Smooth muscle cell (in vitro differentiated cells): ENCODE measurements at regions not wholly inside any gene's neighbourhood (a gene's known extent, or its start where the extent isn't known, plus 50 kb on each side); places are given as distances from the start of the nearest gene placed in this dataset.
"Not testable (repeated sequence)": the region's sequence is repeated elsewhere in the genome, so short reads cannot be mapped to it uniquely, and the experiment has no call there.

Experiments
- DNase-seq: peaks from one replicate; lab custom pipeline; 2025; ENCODE audit not compliant: unreplicated experiment; lab: John Stamatoyannopoulos, UW
- H2AFZ ChIP-seq: fragments of 200-600 bp; sonication (generic); 2 replicates; pipeline ENCODE4 v1.6.0; 2016; ENCODE audit warnings: antibody characterized with exemption, low read depth, mild to moderate bottlenecking
- H3F3A ChIP-seq: fragments of 200-600 bp; sonication (generic); 2 replicates; pipeline ENCODE4 v1.6.0; 2017; ENCODE audit warnings: antibody characterized with exemption, low read depth
- H3K27ac ChIP-seq: fragments of 200-600 bp; sonication (generic); 2 replicates; pipeline ENCODE4 v1.5.1; 2016; ENCODE audit warnings: low read depth, mild to moderate bottlenecking
- H3K27me3 ChIP-seq: fragments of 200-600 bp; sonication (generic); 2 replicates; pipeline ENCODE4 v1.6.1; 2016; ENCODE audit warnings: low read depth, mild to moderate bottlenecking
- H3K36me3 ChIP-seq: fragments of 200-600 bp; sonication (generic); 2 replicates; pipeline ENCODE4 v1.5.1; 2016; ENCODE audit warnings: low read depth
- H3K4me1 ChIP-seq: fragments of 200-600 bp; sonication (generic); 2 replicates; pipeline ENCODE4 v1.5.1; 2016; ENCODE audit warnings: low read depth
- H3K4me2 ChIP-seq: fragments of 200-600 bp; sonication (generic); 2 replicates; pipeline ENCODE4 v1.6.0; 2016; ENCODE audit warnings: mild to moderate bottlenecking
- H3K4me3 ChIP-seq: fragments of 200-600 bp; sonication (generic); 2 replicates; pipeline ENCODE4 v1.5.1; 2016; ENCODE audit warnings: mild to moderate bottlenecking
- H3K79me2 ChIP-seq: fragments of 200-600 bp; sonication (generic); 2 replicates; pipeline ENCODE4 v1.6.0; 2016; ENCODE audit warnings: low read depth, mild to moderate bottlenecking
- H3K9ac ChIP-seq: fragments of 200-600 bp; sonication (generic); 2 replicates; pipeline ENCODE4 v1.6.0; 2016; ENCODE audit warnings: low read depth
- H3K9me3 ChIP-seq: fragments of 200-600 bp; sonication (generic); replicated peaks from 2 replicates; pipeline ENCODE4 v1.5.1; 2016; ENCODE audit warnings: low read depth
- H4K20me1 ChIP-seq: fragments of 200-600 bp; sonication (generic); 2 replicates; pipeline ENCODE4 v1.6.0; 2016; ENCODE audit warnings: low read depth
- CTCF ChIP-seq: fragments of 200-600 bp; sonication (generic); IDR thresholded peaks from 2 replicates; pipeline ENCODE4 v1.5.1; 2017; ENCODE audit warnings: borderline replicate concordance, mild to moderate bottlenecking, antibody characterized with exemption; ENCODE audit not compliant: insufficient read depth, poor library complexity, severe bottlenecking
- WGBS: methylation state at CpG from one replicate; pipeline ENCODE4 v1.1.7; 2016; ENCODE audit warnings: low lambda C conversion rate; 5-methylcytosine and 5-hydroxymethylcytosine counted together

GRCh38 chr4:137942015-137942515 is 300.1 kb downstream of the SLC7A11 start:
- H3K4me2 ChIP-seq, H3K9ac ChIP-seq, H3K27me3 ChIP-seq, H3K79me2 ChIP-seq, H3K9me3 ChIP-seq, H2AFZ ChIP-seq, H3F3A ChIP-seq, DNase-seq, H3K27ac ChIP-seq, H3K4me3 ChIP-seq, H3K4me1 ChIP-seq, H4K20me1 ChIP-seq, H3K36me3 ChIP-seq: not testable (repeated sequence)
- WGBS, result 97% methylated on average over 21 of the region's 32 CpGs

GRCh38 chr4:137934911-137935310 is 307.2 kb downstream of the SLC7A11 start:
- Histone ChIP-seq H3K4me2 (no peak overlapping the region), H2AFZ (no peak overlapping the region), H3K27me3 (no peaks in the 10 kb centered on the region), H3K9me3 (peaks cover under 1% of the 10 kb centered on the region), H4K20me1 (no peaks in the 10 kb centered on the region), H3K4me1 (no peaks in the 10 kb centered on the region), H3K27ac (no peak overlapping the region), H3K36me3 (peaks cover 1% of the 10 kb centered on the region), H3F3A (no peaks in the 10 kb centered on the region), H3K4me3 (no peak overlapping the region), H3K79me2 (no peaks in the 10 kb centered on the region), H3K9ac (no peak overlapping the region)
- TF ChIP-seq CTCF, result no peak
- DNase-seq, result no peak
- WGBS, result 92% methylated on average over 1 of the region's 1 CpG

- Histone ChIP-seq H3K9ac (no peak overlapping the region), H4K20me1 (no peaks in the 10 kb centered on the region), H3K27ac (no peak overlapping the region), H3K79me2 (no peaks in the 10 kb centered on the region), H3F3A (no peaks in the 10 kb centered on the region), H3K36me3 (no peaks in the 10 kb centered on the region), H2AFZ (no peak overlapping the region), H3K27me3 (no peaks in the 10 kb centered on the region), H3K4me1 (no peaks in the 10 kb centered on the region), H3K4me3 (no peak overlapping the region), H3K4me2 (no peak overlapping the region), H3K9me3 (no peaks in the 10 kb centered on the region)
- WGBS, result 47% methylated on average over 2 of the region's 2 CpGs
- DNase-seq, result no peak
- no peak for TF ChIP-seq CTCF
These were observed 308.1 kb downstream of the SLC7A11 start for GRCh38 chr4:137934046-137934445.

- H3K79me2 ChIP-seq, result no peaks in the 10 kb centered on the region
- no peak overlapping the region for H2AFZ ChIP-seq
These were observed 314.2 kb downstream of the SLC7A11 start for GRCh38 chr4:137927972-137928371.

More at GRCh38 chr4:137927972-137928371, 314.2 kb downstream of the SLC7A11 start:
- H3K4me2 ChIP-seq, result no peak overlapping the region
- WGBS, result 97% methylated on average over 1 of the region's 1 CpG
- no peak overlapping the region for H3K9ac ChIP-seq
- TF ChIP-seq CTCF, result no peak
- H3K4me1 ChIP-seq, result no peaks in the 10 kb centered on the region
- DNase-seq, result no peak
- no peaks in the 10 kb centered on the region for H3K9me3 ChIP-seq
- H3K4me3 ChIP-seq, result no peak overlapping the region
- H3K36me3 ChIP-seq, result no peaks in the 10 kb centered on the region
- H3F3A ChIP-seq, result no peaks in the 10 kb centered on the region
- H4K20me1 ChIP-seq, result no peaks in the 10 kb centered on the region
- H3K27me3 ChIP-seq, result no peaks in the 10 kb centered on the region
- H3K27ac ChIP-seq, result no peak overlapping the region
